CD4-positive, alpha-beta T cell (primary cell): ENCODE measurements at regions not wholly inside any gene's neighbourhood (a gene's known extent, or its start where the extent isn't known, plus 50 kb on each side); places are given as distances from the start of the nearest gene placed in this dataset.

Experiments used
- ATAC-seq: fragments of 200-7000 bp; cut with Tn5 transposase; one replicate; pipeline ENCODE4 v1.10.0; 2022; ENCODE audit warnings: mild to moderate bottlenecking; ENCODE audit not compliant: poor library complexity
- CTCF ChIA-PET: fragments of 350-600 bp; sonication (Branson Sonifier 250); formaldehyde crosslinking; loops from one replicate; lab custom pipeline; 2021; ENCODE audit warnings: antibody characterized with exemption, inconsistent platforms; lab: Charles Lee
- POLR2A ChIA-PET: fragments of 350-600 bp; sonication (Branson Sonifier 250); formaldehyde crosslinking; loops from one replicate; lab custom pipeline; 2021; ENCODE audit warnings: antibody characterized with exemption, inconsistent platforms; lab: Charles Lee
- DNase-seq, 14 experiments: peaks; one replicate each; pipeline ENCODE4 v3.0.0-alpha.2; 2013 to 2020; ENCODE audit warnings: mixed read lengths in 2 of 14
- H3K27ac ChIP-seq, 2 donors: one replicate each; pipeline versions ENCODE4 v1.5.1 to v1.7.0; 2013; ENCODE audit warnings: low read length in 2 of 2, low read depth in 1 of 2, mild to moderate bottlenecking in 1 of 2
- H3K27me3 ChIP-seq, 2 experiments: 1 replicate in 1 of 2; 2 replicates in 1 of 2; pipeline versions ENCODE4 v1.6.1 to v1.7.0; 2013; ENCODE audit warnings: low read length in 2 of 2, control low read depth in 1 of 2, mild to moderate bottlenecking in 1 of 2, moderate library complexity in 1 of 2; ENCODE audit not compliant: insufficient read depth in 2 of 2, control insufficient read depth in 1 of 2
- H3K36me3 ChIP-seq: one replicate; pipeline ENCODE4 v1.6.1; 2013; ENCODE audit warnings: low read length, control low read depth; ENCODE audit not compliant: insufficient read depth
- H3K4me1 ChIP-seq: one replicate; pipeline ENCODE4 v1.6.1; 2013; ENCODE audit warnings: low read length, control low read depth; ENCODE audit not compliant: insufficient read depth
- H3K4me3 ChIP-seq: one replicate; pipeline ENCODE4 v1.5.1; 2013; ENCODE audit warnings: mild to moderate bottlenecking, low read length, moderate library complexity
- H3K9me3 ChIP-seq, 2 experiments: 1 replicate in 1 of 2; 2 replicates in 1 of 2; pipeline versions ENCODE4 v1.6.1 to v1.7.0; 2013; ENCODE audit warnings: low read length in 2 of 2, mild to moderate bottlenecking in 2 of 2, control low read depth in 1 of 2, moderate library complexity in 1 of 2; ENCODE audit not compliant: control insufficient read depth in 1 of 2, insufficient read depth in 1 of 2
- H3K27ac Mint-ChIP-seq: one replicate; pipeline ENCODE4 v1.8.0; 2020; ENCODE audit warnings: mixed read lengths
- H3K27me3 Mint-ChIP-seq: one replicate; pipeline ENCODE4 v1.8.0; 2021; ENCODE audit warnings: mixed read lengths
- H3K36me3 Mint-ChIP-seq: one replicate; pipeline ENCODE4 v1.8.0; 2021; ENCODE audit warnings: low read depth, mixed read lengths
- H3K4me1 Mint-ChIP-seq: one replicate; pipeline ENCODE4 v1.8.0; 2021; ENCODE audit warnings: low read depth, mixed read lengths
- H3K4me3 Mint-ChIP-seq: one replicate; pipeline ENCODE4 v1.8.0; 2020; ENCODE audit warnings: mild to moderate bottlenecking, mixed read lengths
- H3K9me3 Mint-ChIP-seq: one replicate; pipeline ENCODE4 v1.8.0; 2020; ENCODE audit warnings: mixed read lengths
- CTCF ChIP-seq: fragments of 200-600 bp; IDR thresholded peaks from one replicate; pipeline ENCODE4 v1.8.0; 2022; ENCODE audit warnings: antibody characterized with exemption, mild to moderate bottlenecking
- intact Hi-C, 2 experiments: fragments of 100-400 bp; cut with DNase I in 1 of 2; cut with micrococcal nuclease in 1 of 2; formaldehyde crosslinking; loops; one replicate each; pipeline versions ENCODE4 v1.15.1 to v1.9.0; 2023 to 2025; cut with DNase I, micrococcal nuclease

GRCh38 chr12:126591533-126591932 lies 1526.3 kb downstream of the AACS start:
- Histone ChIP-seq H3K27me3 (no peaks in the 10 kb centered on the region), H3K9me3 (peaks cover 0 to 7% of the 10 kb centered on the region in 2 experiments), H3K4me3 (no peak overlapping the region), H3K36me3 (no peaks in the 10 kb centered on the region), H3K27ac (no peak overlapping the region), H3K4me1 (no peaks in the 10 kb centered on the region)
- Mint-ChIP-seq H3K4me1 (peaks cover 23% of the 10 kb centered on the region), H3K36me3 (no peaks in the 10 kb centered on the region), H3K27me3 (no peaks in the 10 kb centered on the region), H3K9me3 (no peaks in the 10 kb centered on the region), H3K4me3 (no peak overlapping the region), H3K27ac (no peak overlapping the region)
- TF ChIP-seq CTCF: no peak
- DNase-seq (no peak), ATAC-seq (no peak)
- POLR2A ChIA-PET: no interaction called here
- CTCF ChIA-PET: no interaction called here
- intact Hi-C loops: no loop called here

DNA sequence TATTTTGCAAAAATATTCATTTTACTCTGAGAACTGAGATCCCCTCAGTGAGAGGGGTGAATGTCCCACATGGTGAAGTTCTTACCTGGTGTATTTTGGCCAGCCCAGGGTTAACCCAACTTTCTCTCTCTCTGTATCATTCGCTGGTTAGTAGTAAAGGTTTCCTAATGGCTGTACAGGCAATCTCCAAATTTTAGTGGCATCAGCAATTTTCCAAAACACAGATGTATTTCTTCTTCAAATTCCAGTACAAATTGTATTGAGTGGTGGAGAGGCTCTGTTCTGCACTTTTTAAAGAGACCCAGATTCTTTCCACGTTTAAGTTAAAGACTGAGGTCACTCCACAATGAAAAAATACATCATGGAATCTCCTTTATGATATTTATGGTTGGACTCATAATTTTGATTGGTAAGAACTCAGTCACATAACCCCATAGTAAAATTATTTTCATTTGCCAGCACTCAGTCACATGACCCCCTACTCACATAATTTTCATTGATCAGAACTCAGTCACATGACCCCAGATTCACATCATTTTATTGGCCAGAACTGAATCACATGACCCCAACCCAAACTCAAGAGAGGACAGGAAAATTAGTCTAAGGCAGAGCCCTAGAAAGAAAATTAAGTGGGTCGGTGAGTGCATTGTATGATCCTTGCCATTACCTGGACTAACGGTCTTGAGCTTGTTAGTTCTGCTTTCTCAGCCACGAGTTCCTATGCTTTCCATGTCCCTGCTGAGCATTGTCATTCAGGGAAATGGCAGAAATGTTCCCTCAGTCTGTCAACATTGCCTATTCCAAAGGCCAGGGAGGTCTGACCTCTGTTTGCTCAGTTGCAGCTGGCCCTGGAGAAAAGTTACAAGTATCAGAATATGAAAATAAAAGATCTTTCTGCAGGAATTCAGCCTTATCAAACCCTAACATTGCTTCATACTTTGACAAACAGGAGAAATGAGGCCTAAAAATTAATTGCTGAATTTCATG lies 1536.2 kb downstream of the AACS start:
- no peak overlapping the region for H3K27ac ChIP-seq
- H3K27me3 ChIP-seq: no peaks in the 10 kb centered on the region
- POLR2A ChIA-PET: no interaction called here
- Mint-ChIP-seq H3K36me3 (no peaks in the 10 kb centered on the region), H3K4me3 (no peak overlapping the region), H3K27ac (no peak overlapping the region), H3K9me3 (no peaks in the 10 kb centered on the region), H3K4me1 (no peaks in the 10 kb centered on the region), H3K27me3 (no peaks in the 10 kb centered on the region)
- TF ChIP-seq CTCF: no peak
- CTCF ChIA-PET: no interaction called here
- intact Hi-C loops: no loop called here
- no peaks in the 10 kb centered on the region for H3K9me3 ChIP-seq
- ATAC-seq (no peak), DNase-seq (no peak)
- no peak overlapping the region for H3K4me3 ChIP-seq
- H3K4me1 ChIP-seq: no peaks in the 10 kb centered on the region
- H3K36me3 ChIP-seq: no peaks in the 10 kb centered on the region

DNA sequence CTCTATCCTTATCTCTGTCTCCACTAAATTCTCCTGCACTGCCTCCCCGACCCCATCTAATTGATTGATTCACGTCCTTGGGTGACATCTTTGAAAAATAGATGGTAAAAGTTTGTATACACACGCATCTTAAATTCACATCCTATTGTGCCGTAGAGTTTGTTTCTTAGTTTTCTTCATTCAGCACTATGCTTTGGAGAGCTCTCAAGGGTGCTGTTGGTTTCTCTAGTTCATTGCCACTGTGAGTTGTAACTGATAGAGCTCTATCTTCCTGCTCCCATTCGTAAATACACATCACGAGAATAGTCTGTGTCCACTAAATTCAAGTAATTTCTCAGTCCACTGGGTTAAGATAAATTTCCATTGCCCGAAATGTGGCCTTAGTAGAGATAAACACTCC lies 1537.4 kb downstream of the AACS start:
- CTCF ChIA-PET: no interaction called here
- Mint-ChIP-seq H3K4me3 (no peak overlapping the region), H3K27me3 (no peaks in the 10 kb centered on the region), H3K27ac (no peak overlapping the region), H3K9me3 (no peaks in the 10 kb centered on the region), H3K4me1 (no peaks in the 10 kb centered on the region), H3K36me3 (no peaks in the 10 kb centered on the region)
- POLR2A ChIA-PET: no interaction called here
- Histone ChIP-seq H3K9me3 (no peaks in the 10 kb centered on the region), H3K36me3 (no peaks in the 10 kb centered on the region), H3K4me1 (no peaks in the 10 kb centered on the region), H3K27me3 (no peaks in the 10 kb centered on the region), H3K27ac (no peak overlapping the region), H3K4me3 (no peak overlapping the region)
- no peak for TF ChIP-seq CTCF
- DNase-seq: no peak
- intact Hi-C loops: no loop called here
- no peak for ATAC-seq
